Renal pelvis (tissue), 1 donor: ENCODE measurements at regions not wholly inside any gene's neighbourhood (a gene's known extent, or its start where the extent isn't known, plus 50 kb on each side); places are given as distances from the start of the nearest gene placed in this dataset.
A peak's percentile ranks its signal among the peaks of the same experiment; 100 is the strongest.
"Not testable (repeated sequence)": the region's sequence is repeated elsewhere in the genome, so short reads cannot be mapped to it uniquely, and the experiment has no call there.

Experiments used
- DNase-seq: peaks from one replicate; pipeline ENCODE4 v3.0.0-alpha.2; 2013

DNA sequence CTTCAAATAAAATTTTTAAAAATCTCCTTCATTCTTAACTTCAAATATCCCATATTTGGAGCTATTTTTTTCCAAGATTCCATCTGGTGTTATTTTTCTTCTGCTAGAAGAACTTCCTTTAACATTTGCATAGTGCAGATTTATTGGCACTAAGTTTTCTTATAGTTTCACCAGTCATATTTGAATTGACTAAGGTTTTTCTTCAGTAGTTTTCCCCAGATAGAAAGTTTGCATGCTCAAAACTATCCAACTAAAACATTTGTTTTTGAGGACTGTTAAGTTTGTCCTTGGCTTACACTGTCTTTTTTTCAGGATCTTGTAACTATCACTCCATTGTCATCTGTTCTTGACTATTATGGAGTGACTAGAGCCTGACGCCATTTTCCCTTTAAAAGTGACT, 606.7 kb downstream of the TAF11L14 start:
- no peak for DNase-seq

DNA sequence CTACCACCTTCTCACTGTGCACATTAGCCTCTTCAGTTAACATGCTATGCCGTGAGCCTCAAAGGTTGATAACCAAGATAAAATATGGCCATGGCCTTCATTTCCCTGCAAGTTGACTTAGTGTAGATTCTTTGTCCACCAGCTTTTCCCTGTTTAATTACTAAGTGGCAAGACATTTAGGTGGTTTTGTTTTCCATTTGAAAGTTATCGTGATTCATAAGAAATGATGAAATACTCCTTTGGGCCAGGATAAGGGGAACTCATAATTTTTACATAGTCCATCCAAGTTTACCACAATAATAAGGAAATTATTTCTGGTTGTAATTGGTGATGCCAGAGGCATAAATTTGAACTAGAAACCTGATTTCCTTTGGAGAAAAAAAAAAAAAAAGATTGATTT, 609.6 kb downstream of the TAF11L14 start:
- no peak for DNase-seq

DNA sequence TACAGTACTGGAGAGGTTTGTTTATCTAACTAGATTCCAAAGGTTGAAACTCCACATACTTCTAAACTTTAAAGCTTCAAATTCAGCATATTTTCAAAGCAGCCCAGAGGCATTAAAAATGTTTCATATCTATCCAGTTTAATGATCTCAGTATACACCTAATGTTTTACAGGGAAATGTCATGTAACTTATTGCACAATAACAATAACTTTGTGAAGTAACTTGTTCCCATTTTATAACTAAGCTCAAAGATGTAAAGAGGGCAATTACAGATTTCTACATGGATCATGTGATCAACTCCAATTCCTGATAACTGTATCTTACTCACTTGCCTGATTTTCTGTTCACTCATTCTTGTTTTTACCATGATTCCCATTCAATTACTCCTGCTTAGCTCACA, 610.0 kb downstream of the TAF11L14 start:
- DNase-seq = no peak

DNA sequence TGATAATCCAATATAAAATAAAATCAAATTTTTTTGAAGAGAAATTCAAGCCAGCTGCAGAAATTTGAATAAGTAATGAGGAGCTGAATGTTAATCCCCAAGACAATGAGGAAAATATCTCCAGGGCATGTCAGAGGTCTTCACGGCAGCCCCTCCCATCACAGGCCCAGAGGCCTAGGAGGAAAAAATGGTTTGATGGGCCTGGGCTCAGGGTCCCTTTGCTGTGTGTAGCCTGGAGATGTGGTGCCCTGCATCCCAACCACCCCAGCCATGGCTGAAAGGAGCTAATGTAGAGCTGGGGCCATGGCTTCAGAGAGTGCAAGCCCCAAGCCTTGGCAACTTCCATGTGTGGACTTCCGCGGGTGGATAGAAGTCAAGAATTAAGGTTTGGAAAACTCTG, 618.3 kb downstream of the TAF11L14 start:
- no peak for DNase-seq

DNA sequence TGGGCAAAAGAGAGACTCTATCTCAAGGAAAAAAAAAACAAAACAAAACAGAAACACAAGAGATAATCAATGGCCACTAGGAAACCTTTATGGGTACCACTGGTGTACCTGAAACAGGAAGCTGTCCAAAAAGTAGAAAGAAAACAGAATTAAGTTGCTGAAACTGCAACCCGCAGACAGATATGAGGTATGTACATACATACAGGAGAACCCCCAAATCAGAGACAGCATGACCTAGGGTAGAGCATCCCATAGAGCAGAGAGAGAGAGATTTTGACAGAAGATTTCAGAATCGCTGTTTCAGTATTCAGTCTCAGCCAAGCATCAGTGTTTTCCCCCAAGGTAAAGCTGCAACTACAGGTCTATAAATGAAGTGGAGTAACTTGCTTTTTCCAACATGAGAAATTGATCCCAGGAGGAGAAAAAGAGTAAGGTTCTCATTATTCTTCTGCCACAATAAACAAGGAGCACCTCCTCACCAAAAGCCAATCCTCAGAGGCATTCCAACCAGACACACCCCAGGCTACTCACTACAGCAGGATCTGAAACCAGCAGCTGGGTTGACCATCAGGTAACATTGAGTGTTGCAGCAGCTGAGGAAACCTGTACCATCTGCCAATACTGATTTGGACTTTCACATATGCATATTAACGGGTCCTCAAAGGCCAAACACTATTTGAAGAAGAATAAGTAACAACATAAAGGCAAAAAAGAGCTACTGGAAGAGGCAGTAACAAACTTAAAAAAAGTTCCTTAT, 630.0 kb downstream of the TAF11L14 start:
- DNase-seq = no peak

DNA sequence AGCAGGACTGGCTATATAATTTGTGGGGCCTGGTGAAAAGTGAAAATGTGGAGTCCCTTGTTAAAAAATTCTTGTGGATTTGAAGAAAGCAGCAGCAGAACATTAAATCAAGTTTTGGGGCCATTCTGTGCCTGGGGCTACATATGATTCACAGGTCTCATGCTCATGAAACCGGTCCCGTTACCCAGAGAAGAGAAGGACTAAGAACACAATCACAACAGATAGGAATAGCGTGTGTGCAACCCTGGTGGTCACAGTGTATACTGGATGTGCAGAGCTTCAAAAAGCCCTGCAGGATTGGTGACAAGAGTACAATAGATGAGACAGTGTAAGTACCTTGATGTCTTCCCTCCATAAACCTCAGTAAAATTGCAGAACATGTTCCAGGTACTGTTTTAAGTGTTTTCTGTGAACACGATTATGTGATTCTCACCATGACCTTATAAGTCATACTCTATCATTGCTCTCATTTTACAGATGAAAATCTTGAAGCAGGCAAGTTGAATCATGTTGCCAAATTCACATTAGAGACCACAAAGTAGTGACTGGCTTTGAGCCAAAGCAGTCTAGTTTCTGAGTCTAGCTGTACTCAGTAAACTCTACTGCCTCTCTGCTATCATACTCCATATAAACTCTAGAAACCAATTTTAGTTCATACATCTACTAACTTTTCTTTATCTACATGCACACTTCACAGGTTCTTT, 636.5 kb downstream of the TAF11L14 start:
- DNase-seq = no peak

DNA sequence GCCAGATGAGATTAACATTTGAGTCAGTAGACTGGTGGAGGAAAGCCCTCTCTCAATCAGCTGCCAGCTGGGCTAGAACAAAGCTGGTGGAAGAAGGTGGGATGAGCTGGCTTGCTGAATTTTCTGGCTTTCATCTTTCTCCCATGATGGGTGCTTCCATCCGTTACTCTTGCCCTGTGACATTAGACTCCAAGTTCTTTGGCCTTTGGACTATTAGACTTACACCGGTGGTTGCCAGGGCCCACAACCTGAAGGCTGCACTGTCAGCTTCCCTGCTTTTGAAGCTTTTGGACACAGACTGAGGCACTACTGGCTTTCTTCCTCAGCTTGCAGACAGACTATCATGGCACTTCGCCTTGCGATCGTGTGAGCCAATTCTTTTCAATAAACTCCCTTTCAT, 642.7 kb downstream of the TAF11L14 start:
- DNase-seq = no peak

DNA sequence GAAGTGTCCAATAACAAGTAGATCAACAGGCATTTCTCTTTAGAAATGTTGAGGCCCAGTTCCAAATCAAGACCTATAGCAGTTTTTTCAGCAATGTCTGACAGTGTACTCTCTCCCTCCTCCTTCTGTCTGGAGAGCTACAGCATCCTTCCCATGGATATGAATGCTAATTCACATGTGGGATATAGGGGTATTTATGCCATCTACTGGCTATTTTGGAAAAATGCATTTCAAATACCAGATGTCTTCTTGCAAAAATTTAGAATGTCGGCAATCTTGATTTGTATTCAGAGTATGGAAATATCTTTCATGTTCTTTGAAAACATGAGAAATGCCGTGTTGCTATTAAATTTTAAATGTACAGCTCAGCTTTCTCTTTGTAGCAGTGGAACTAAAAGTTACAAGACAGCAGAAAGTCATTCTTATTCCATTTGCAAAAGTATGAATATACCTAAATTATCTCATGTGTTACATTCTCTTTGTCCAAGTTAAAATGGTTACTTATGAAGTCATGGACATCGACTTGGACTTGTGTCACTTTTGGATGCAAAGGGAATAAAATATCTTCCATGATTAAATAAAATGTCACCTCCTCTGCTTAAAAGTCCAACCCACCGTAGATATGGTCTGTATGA, 647.8 kb downstream of the TAF11L14 start:
- peak; percentile 52 for DNase-seq

DNA sequence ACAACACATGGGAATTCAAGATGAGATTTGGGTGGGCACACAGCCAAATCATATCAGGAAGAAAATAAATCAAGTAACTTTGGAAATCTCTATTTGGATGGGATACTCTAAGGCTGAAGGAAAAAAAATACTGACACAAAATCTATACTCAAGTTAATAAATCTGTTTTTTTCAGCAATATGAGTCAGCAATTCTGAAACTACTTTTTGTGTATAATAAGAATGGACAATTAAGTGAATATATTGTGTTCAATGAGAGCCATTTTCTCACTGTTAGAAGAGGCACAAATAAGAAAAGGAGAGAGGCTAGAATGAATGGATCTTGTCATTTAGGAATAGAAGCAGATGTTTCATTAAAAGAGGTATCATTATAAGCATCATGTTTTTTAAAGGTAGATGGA, 651.0 kb downstream of the TAF11L14 start:
- DNase-seq = no peak

DNA sequence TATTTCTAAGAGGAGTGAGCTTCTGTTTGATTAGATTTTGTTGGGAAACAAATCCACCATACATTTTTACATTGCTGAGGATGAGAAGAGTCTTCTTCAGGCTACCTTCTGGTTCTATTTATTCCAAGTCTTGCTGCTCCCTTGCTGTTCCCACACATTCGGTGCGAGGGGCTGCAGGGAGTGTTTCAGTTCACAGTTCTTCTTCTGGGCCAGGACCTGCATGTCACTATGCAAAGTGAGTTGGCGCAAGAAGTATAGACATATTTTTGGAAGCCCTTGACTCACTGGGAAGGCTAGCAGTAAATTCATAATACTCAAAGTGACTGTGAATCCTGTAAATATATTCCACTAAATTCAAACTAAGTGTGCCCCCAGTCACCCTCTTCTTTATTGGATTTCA, 657.9 kb downstream of the TAF11L14 start:
- DNase-seq = no peak

DNA sequence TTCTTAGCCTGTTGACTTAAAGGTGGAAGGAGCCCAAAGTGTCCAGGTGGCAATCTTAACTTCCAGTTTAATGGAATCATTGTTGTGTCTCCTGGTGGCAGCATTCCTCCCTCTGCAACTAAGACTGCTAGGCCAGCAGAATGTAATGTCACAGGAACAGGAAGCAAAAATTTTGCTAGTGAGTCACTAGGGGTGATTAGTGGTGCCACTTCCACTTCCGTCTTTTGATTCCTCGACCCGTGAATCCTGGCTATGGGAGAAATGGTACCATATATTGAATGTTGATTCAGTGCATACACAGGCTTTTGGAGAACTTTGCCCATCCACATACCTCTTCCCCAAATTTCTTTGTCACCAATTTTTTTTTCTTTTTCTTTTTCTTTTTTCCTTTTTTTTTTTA, 661.4 kb downstream of the TAF11L14 start:
- not testable (repeated sequence) for DNase-seq

DNA sequence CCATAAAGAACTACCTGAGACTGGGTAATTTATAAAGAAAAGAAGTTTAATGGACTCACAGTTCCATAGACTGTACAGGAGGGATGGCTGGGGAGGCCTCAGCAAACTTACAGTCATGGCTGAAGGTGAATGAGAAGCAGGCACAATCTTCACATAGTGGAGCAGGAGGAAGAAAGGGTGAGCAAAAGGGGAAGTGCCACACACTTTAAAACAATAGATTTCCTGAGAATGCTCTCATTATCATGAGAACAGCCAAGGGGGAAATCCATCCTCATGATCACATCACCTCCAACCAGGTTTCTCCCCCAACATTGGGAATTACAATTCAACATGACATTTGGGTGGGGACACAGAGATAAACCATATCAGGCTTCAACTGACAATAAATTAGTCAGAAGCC, 664.9 kb downstream of the TAF11L14 start:
- DNase-seq = no peak

DNA sequence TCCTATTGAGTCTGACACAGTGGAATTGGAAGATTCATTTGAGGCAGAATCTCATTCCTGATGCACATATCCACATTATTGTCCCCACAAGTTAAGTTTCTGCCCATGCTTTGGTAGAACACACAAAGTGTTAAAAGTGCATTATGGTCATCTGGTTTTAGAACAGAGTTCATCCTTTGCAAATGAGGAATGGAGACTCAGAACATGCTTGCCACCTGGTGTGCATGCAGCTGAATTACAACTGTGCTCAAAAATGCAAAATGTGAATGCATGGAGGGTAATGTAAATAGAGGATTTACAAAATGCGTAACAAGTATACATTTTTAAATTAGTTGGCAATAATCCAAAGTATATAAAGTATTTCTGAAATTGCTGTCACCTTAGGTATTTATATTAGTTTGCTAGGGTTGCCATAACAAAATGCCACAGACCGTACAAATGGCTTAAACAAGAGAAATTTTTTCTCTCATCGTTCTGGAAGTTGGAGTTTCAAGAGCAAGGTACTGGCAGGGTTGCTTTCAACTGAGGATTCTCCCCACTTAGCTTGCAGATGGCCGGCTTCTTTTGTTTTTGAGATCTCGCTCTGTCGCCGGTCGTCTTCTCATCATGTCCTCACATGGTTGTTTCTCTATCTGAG, 671.1 kb downstream of the TAF11L14 start:
- peak; percentile 39 for DNase-seq

DNA sequence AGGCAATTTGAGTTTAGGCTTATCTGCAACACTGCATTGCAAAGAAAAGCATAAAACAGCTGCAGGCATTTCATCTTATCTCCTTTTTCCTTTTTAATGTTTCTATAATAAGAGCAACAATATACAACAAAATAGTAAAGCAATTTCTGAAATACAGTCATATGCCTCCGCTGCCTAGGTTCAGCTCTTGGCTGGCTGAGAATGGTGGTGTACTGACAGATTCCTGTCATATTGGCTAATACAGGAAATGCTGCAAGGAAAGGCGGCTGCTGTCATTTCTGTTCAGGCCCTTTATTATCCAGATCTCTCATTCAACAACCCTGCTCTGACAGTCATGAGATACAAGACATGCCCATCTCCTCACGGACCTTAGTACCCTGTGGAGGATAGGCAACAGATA, 677.0 kb downstream of the TAF11L14 start:
- no peak for DNase-seq

DNA sequence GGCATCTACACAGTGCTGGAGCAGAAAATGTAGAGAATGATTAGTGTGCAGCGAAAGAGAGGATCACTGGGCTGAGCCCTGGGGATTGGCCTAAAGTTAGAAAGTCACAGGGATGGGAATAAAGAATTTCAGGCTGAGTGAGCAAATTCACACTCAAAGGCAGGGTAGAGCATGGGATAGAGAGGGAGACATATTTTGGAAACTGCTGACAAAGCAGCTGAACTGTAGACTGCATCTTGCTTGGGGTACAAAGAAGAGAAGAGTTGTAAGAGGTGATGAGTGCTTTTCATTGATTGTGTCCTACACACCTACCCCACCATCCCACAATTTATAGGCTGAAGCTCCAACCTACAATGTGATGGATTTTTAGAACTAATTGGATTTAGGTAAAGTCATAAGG, 677.8 kb downstream of the TAF11L14 start:
- no peak for DNase-seq

DNA sequence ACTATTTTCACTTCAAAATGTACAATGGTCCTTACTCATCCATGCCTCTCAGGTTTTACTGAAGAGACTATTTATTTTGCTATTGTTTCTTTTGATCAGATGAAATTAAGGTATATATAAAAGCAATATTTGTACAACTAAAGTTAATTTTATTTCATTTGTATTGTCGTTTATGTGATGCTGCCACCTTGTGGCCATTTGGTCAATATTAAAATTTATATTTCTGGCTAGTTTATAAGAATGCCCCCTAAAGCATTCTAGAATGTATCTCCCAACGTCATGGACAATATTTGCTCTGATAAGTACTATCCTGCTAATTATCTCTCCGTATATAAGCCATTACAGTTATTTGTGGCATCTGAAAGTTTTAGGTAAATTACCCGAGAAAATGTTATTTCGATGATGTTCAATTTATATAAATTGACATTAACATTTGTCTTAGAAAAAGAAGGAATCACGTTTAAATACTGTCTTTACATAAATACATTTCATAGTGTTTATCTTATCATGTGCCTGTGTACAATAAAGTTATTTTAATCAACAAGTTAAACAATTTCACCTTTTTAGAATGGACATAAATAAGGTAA, 680.0 kb downstream of the TAF11L14 start:
- peak; percentile 12 for DNase-seq

DNA sequence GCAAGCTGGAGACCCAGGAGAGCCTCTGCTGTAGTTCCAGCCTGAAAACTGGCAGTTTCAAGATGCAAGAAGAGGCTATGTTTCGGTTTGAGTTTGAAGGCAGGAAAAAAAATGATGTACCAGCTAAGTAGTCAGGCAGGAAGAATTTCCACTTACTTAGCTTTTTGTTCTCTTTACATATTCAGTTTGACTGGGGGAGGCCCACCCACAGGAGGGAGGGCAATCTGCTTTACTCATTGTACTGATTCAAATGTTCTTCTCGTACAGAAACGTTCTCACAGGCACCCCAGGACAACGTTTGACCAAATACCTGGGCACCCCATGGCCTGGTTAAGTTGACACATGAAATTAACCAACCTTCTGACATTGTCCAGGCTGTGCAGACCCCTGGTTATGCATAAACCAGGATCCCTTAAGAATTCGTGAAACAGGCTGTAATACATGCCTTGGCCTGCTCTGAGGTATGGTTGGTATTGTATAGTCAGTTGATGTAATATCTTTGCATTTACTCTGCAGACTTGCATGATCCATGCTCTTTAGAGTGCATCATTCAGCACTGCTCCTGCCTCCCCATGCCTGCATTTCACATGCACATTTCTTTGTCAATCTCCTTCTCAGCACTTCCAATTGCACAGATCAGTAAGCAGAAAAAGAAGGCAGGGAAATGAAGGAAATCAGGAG, 687.1 kb downstream of the TAF11L14 start:
- no peak for DNase-seq

DNA sequence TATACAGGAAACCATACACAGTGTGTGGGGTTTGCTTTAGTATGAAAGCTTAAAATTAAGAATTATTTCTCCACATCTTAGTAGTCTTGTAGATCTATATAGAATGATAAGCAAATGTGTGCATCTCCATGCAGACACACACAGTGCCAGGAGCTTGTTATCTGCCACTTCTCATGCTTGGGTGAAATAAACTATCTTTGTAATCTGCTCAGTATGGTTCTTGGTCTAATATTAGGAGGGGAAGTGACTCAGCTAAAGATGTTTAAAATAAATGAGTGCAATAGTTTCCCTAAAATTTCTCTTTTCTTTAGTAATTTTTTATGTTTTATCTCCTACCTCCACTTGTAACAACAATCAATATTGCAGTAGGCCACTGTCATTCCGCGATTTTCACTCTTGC, 689.6 kb downstream of the TAF11L14 start:
- DNase-seq = no peak

DNA sequence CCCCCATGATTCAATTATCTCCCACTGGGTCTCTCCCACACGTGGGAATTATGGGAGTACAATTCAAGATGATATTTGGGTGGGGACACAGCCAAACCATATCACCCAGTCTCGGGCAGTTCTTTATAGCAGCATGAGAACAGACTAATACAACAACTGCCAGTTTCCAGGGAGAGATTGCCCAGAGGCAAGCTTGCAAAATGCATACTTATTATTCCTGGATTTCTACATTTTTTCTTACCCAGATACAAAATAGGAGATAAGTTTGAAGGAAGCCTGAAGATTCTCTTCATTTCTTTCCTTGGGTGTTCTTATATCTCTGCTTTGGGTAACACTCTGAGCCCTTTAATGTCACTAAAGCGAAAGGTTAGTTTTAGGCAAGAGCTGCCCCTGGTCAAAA, 691.2 kb downstream of the TAF11L14 start:
- no peak for DNase-seq

DNA sequence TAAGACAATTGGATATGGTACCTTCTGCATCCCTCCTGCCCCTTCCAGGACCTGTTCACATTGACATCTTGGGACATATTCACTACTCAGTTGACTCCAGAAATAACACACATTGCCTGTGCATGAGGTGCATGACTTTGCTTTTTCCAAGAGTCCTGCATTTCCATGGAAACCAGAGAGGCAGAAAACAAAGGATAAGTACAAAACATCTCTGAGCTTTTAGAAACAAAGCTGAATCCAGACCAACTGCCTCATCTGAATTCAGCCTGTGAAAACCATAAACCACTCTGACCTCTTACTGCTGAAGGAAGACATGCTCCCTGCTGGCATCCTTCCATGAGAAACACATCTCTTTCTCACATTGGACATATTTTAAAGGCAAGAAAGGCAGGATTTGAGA, 695.1 kb downstream of the TAF11L14 start:
- peak; percentile 61 for DNase-seq

DNA sequence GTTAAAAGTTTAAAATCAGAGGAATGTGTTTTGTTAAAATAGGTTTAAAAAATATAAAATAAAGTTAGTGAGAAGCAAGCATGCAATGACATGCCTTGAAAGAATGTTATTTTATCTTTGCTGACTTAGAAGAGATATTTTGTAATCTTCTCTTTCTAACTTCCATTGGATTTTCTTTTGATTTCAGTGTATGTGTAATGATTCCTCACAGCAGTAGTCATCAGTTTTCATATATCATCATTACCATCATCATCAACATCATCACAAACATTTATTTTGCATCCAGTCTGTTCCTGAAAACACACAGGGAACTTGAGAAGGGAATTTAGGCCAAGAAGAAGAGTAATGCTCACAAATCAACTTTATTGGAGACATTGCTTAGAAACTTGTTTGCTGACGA, 699.6 kb downstream of the TAF11L14 start:
- no peak for DNase-seq

DNA sequence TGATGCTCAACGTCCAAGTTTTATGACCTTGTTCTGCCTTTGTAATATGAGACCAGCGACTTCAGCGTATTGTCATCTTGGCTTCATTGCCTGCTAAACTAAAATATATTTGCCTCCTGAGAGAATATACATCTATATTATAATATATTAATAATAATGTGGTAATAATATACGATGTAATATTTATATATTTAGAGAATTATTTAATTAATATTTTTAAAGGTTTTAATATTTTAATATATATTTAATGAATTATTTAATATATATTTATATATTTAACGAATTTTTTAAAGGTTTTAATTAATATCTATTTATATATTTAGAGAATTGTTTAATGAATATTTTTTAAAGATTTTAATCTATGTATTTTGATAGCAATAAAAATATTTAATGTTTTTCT, 700.7 kb downstream of the TAF11L14 start:
- no peak for DNase-seq
